ENCODE measurements at regions not wholly inside any gene's neighbourhood (a gene's known extent, or its start where the extent isn't known, plus 50 kb on each side); places are given as distances from the start of the nearest gene placed in this dataset.

GRCh38 chr3:76099956-76100355 is 314.6 kb upstream of the ZNF717 start:
- TF ChIP-seq NKRF (conservative IDR thresholded peaks at IDR 0.05) (no peak), JUNB (IDR thresholded peaks at IDR 0.05) (no peak), ATF7 (IDR thresholded peaks at IDR 0.05; ENCODE audit: low read depth) (no peak), KAT2A (conservative IDR thresholded peaks at IDR 0.05; ENCODE audit: control insufficient read depth, low read depth, low read length) (no peak), EED (IDR thresholded peaks at IDR 0.05; ENCODE audit: low read depth) (no peak), TCF7 (IDR thresholded peaks at IDR 0.05; ENCODE audit: borderline replicate concordance) (no peak), ZBTB4 (CRISPR knock-in tag; IDR thresholded peaks at IDR 0.05) (no peak), CREB1 (IDR thresholded peaks at IDR 0.05; ENCODE audit: low read depth) (no peak), ZBED1 (IDR thresholded peaks at IDR 0.05; ENCODE audit: borderline replicate concordance) (no peak), MEF2A (IDR thresholded peaks at IDR 0.05; ENCODE audit: insufficient read depth, low read depth, low read length) (no peak), PBX3 (IDR thresholded peaks at IDR 0.05; ENCODE audit: insufficient replicate concordance, low read depth, low read length) (no peak), SP1 (IDR thresholded peaks at IDR 0.05; ENCODE audit: low read depth, low read length) (no peak), ZBTB33 (IDR thresholded peaks at IDR 0.05) (no peak), SKIL (IDR thresholded peaks at IDR 0.05; ENCODE audit: low read depth, poor library complexity, severe bottlenecking) (no peak)
- H3K27ac ChIP-seq (ENCODE audit: control insufficient read depth, insufficient read depth) = no peak overlapping the region
- in situ Hi-C loops (cut with MboI) = no loop called here
- H3K9me3 ChIP-seq (replicated peaks; ENCODE audit: control insufficient read depth, insufficient read depth, low read length) = no peaks in the 10 kb centered on the region
- no peak overlapping the region for H2AFZ ChIP-seq (ENCODE audit: control insufficient read depth, low read depth, low read length)
- no peaks in the 10 kb centered on the region for H4K20me1 ChIP-seq (ENCODE audit: control insufficient read depth, insufficient read depth)
- H3K9ac ChIP-seq (ENCODE audit: control insufficient read depth, insufficient read depth, low read length) = no peak overlapping the region
- no peaks in the 10 kb centered on the region for H3K36me3 ChIP-seq (ENCODE audit: control insufficient read depth in 2 of 2, insufficient read depth in 2 of 2, low read length in 1 of 2)
- RAD21 ChIA-PET (ENCODE audit: unreplicated experiment) = no interaction called here
- no peak overlapping the region for H3K4me3 ChIP-seq
- POLR2A ChIA-PET = no interaction called here
- no TSS peak for BruUV-seq (replicated peaks)
- H3K79me2 ChIP-seq (ENCODE audit: control insufficient read depth, insufficient read depth, low read length) = no peaks in the 10 kb centered on the region
- CTCF ChIA-PET = no interaction called here
- 24% methylated on average over 4 of the region's 4 CpGs for WGBS (ENCODE audit: insufficient coverage, insufficient replicate concordance, low lambda C conversion rate, missing lambda C conversion rate)
- H3K4me1 ChIP-seq (ENCODE audit: control insufficient read depth, insufficient read depth, low read length) = no peaks in the 10 kb centered on the region
- intact Hi-C loops (cut with micrococcal nuclease; ENCODE audit: unreplicated experiment) = loop anchor here (10.0 kb wide), 1 partner anchor 375 kb away; no protein-coding TSS in a partner anchor
- DNase-seq (ENCODE audit: low read depth, low spot score) (no peak), FAIRE-seq (no peak), ATAC-seq (no peak)
- no peak overlapping the region for H3K4me2 ChIP-seq (ENCODE audit: control insufficient read depth, insufficient read depth)
- SMC1A ChIA-PET (ENCODE audit: uncharacterized antibody, unreplicated experiment) = no interaction called here
- H3K27me3 ChIP-seq (replicated peaks in 1 of 2; ENCODE audit: control insufficient read depth in 2 of 2, insufficient read depth in 2 of 2, low read length in 1 of 2) = no peaks in the 10 kb centered on the region
